Endothelial cell of umbilical vein (primary cell): ENCODE measurements at regions not wholly inside any gene's neighbourhood (a gene's known extent, or its start where the extent isn't known, plus 50 kb on each side); places are given as distances from the start of the nearest gene placed in this dataset.

Experiments
- BruUV-seq: library from RNA; stranded (reverse); fragments of 400-500 nt; replicated peaks from 2 replicates; lab custom pipeline; 2021; lab: Mats Ljungman, UMichigan
- CTCF ChIA-PET: fragments of 300-600, 350-600 bp; sonication (Branson Sonifier 250); formaldehyde crosslinking; loops from one replicate; lab custom pipeline; 2021; ENCODE audit warnings: antibody characterized with exemption, inconsistent platforms; lab: Charles Lee
- POLR2A ChIA-PET: fragments of 300-600, 350-600 bp; sonication (Branson Sonifier 250); formaldehyde crosslinking; loops from one replicate; lab custom pipeline; 2021; ENCODE audit warnings: antibody characterized with exemption, inconsistent platforms; lab: Charles Lee
- DNase-seq: peaks from one replicate; pipeline ENCODE4 v3.0.0-alpha.2; 2011; ENCODE audit warnings: low read depth, low spot score
- FAIRE-seq: peaks from 2 replicates; lab custom pipeline; 2011; peaks lifted over from hg19 to GRCh38; lab: Jason Lieb, UNC
- H2AFZ ChIP-seq: 2 replicates; pipeline ENCODE4 v1.6.0; 2012; ENCODE audit warnings: low read depth, low read length, control low read depth, inconsistent platforms
- H3K27ac ChIP-seq: 2 replicates; pipeline ENCODE4 v1.5.1; 2011; ENCODE audit warnings: low read depth, mild to moderate bottlenecking, control low read depth, low read length, moderate library complexity; ENCODE audit not compliant: insufficient read depth
- H3K27me3 ChIP-seq, 2 experiments: 2 replicates each; pipeline versions ENCODE4 v1.6.0 to v1.6.1; 2011; ENCODE audit warnings: low read length in 2 of 2, mixed read lengths in 1 of 2; ENCODE audit not compliant: control insufficient read depth in 2 of 2, insufficient read depth in 2 of 2
- H3K36me3 ChIP-seq, 2 experiments: 2 replicates in 1 of 2; 3 replicates in 1 of 2; pipeline ENCODE4 v1.5.1; 2011; ENCODE audit warnings: low read length in 2 of 2, mild to moderate bottlenecking in 1 of 2, moderate library complexity in 1 of 2; ENCODE audit not compliant: control insufficient read depth in 2 of 2, insufficient read depth in 2 of 2; ENCODE audit errors: extremely low read depth in 1 of 2
- H3K4me1 ChIP-seq: 3 replicates; pipeline ENCODE4 v1.5.1; 2011; ENCODE audit warnings: mild to moderate bottlenecking, low read length; ENCODE audit not compliant: control insufficient read depth, insufficient read depth; ENCODE audit errors: extremely low read depth
- H3K4me2 ChIP-seq: 2 replicates; pipeline ENCODE4 v1.6.1; 2011; ENCODE audit warnings: low read length, control low read depth, mixed read lengths; ENCODE audit not compliant: insufficient read depth
- H3K4me3 ChIP-seq, 3 experiments: fragments of 200-600 bp in 1 of 3; sonication (generic), shearing (Covaris generic) in 1 of 3; replicated peaks in 1 of 3; 2 replicates each; pipeline ENCODE4 v1.5.1; 2011 to 2016; ENCODE audit warnings: control low read depth in 3 of 3, low read length in 3 of 3, mild to moderate bottlenecking in 2 of 3, inconsistent platforms in 1 of 3, low read depth in 1 of 3, moderate library complexity in 1 of 3; ENCODE audit not compliant: insufficient read depth in 1 of 3
- H3K79me2 ChIP-seq: 2 replicates; pipeline ENCODE4 v1.6.0; 2012; ENCODE audit warnings: low read length, inconsistent platforms; ENCODE audit not compliant: control insufficient read depth, insufficient read depth
- H3K9ac ChIP-seq: replicated peaks from 2 replicates; pipeline ENCODE3; 2011; ENCODE audit warnings: low read length, control low read depth; ENCODE audit not compliant: insufficient read depth; ENCODE audit errors: extremely low read depth
- H3K9me1 ChIP-seq: replicated peaks from 3 replicates; pipeline ENCODE4 v1.6.0; 2011; ENCODE audit warnings: mild to moderate bottlenecking, low read length; ENCODE audit not compliant: control insufficient read depth, insufficient read depth; ENCODE audit errors: extremely low read depth
- H3K9me3 ChIP-seq: replicated peaks from 2 replicates; pipeline ENCODE4 v1.5.1; 2012; ENCODE audit warnings: low read length, inconsistent platforms; ENCODE audit not compliant: control insufficient read depth, insufficient read depth
- H4K20me1 ChIP-seq: replicated peaks from 2 replicates; pipeline ENCODE3; 2011; ENCODE audit warnings: mild to moderate bottlenecking, low read length; ENCODE audit not compliant: control insufficient read depth, insufficient read depth; ENCODE audit errors: extremely low read depth
- CTCF ChIP-seq, 2 donors: IDR thresholded peaks; 1 replicate in 1 of 2; 2 replicates in 1 of 2; pipeline ENCODE4 v1.5.1; 2011; ENCODE audit warnings: low read length in 2 of 2, mild to moderate bottlenecking in 2 of 2, moderate library complexity in 2 of 2, control low read depth in 1 of 2, inconsistent platforms in 1 of 2, low read depth in 1 of 2; ENCODE audit not compliant: insufficient read depth in 1 of 2; ENCODE audit errors: extremely low read depth in 1 of 2
- EZH2 ChIP-seq: IDR thresholded peaks from 2 replicates; pipeline ENCODE4 v1.6.1; 2012; ENCODE audit warnings: borderline replicate concordance, low read depth, mild to moderate bottlenecking, moderate library complexity, low read length, inconsistent platforms; ENCODE audit not compliant: severe bottlenecking
- FOS ChIP-seq: IDR thresholded peaks from 2 replicates; pipeline ENCODE4 v1.6.1; 2011; ENCODE audit warnings: mild to moderate bottlenecking, low read length, moderate library complexity, borderline replicate concordance; ENCODE audit not compliant: insufficient read depth
- GATA2 ChIP-seq: IDR thresholded peaks from 2 replicates; pipeline ENCODE4 v1.7.0; 2011; ENCODE audit warnings: low read depth, mild to moderate bottlenecking, moderate library complexity, mixed read lengths, low read length; ENCODE audit not compliant: insufficient read length, insufficient read depth
- JUN ChIP-seq: IDR thresholded peaks from 2 replicates; pipeline ENCODE4 v1.6.1; 2011; ENCODE audit warnings: borderline replicate concordance, low read depth; ENCODE audit not compliant: insufficient read length, insufficient read depth
- MAX ChIP-seq: IDR thresholded peaks from 2 replicates; pipeline ENCODE4 v1.6.1; 2011; ENCODE audit not compliant: insufficient read depth, insufficient read length
- MYC ChIP-seq: IDR thresholded peaks from one replicate; pipeline ENCODE4 v1.6.1; 2011; ENCODE audit warnings: mild to moderate bottlenecking, low read depth, low read length
- POLR2A ChIP-seq: IDR thresholded peaks from 2 replicates; pipeline ENCODE4 v1.6.1; 2012; ENCODE audit warnings: low read depth, mild to moderate bottlenecking, control low read depth, low read length
- POLR2AphosphoS5 ChIP-seq: IDR thresholded peaks from 2 replicates; pipeline ENCODE4 v1.6.1; 2012; ENCODE audit warnings: low read depth, mild to moderate bottlenecking, control low read depth, low read length, moderate library complexity; ENCODE audit not compliant: insufficient read depth
- dilution Hi-C: fragments of 300-500 bp; cut with MboI; formaldehyde crosslinking; loops from one replicate; pipeline ENCODE4 v1.15.0; 2019; ENCODE audit warnings: low sequenced_read_pairs; ENCODE audit not compliant: extremely low pct_ligation_motif_present
- intact Hi-C: fragments of 100-400 bp; cut with micrococcal nuclease; formaldehyde crosslinking; loops from one replicate; pipeline ENCODE4 v1.10.0; 2022

GRCh38 chr10:70966646-70967553 lies 78.5 kb upstream of the PCBD1 start:
- H3K79me2 ChIP-seq, result no peaks in the 10 kb centered on the region
- CTCF ChIA-PET, result no interaction called here
- H3K4me1 ChIP-seq, result no peaks in the 10 kb centered on the region
- H3K4me3 ChIP-seq, result no peak overlapping the region
- TF ChIP-seq POLR2AphosphoS5 (no peak), EZH2 (no peak), CTCF (IDR thresholded peaks at IDR 0.05; ENCODE audit: extremely low read depth in 1 of 2, insufficient read depth in 1 of 2, low read depth in 1 of 2, low read length in 2 of 2) (no peak), POLR2A (no peak), GATA2 (no peak), JUN (no peak), MAX (no peak), MYC (no peak), FOS (no peak)
- no peaks in the 10 kb centered on the region for H3K36me3 ChIP-seq
- FAIRE-seq (no peak), DNase-seq (no peak)
- no peak overlapping the region for H2AFZ ChIP-seq
- peaks cover 4 to 7% of the 10 kb centered on the region in 2 experiments for H3K27me3 ChIP-seq
- H3K9me1 ChIP-seq, result no peaks in the 10 kb centered on the region
- no peaks in the 10 kb centered on the region for H4K20me1 ChIP-seq
- dilution Hi-C loops (no loop called here), intact Hi-C loops (no loop called here)
- no peak overlapping the region for H3K27ac ChIP-seq
- POLR2A ChIA-PET, result no interaction called here
- H3K9me3 ChIP-seq, result no peaks in the 10 kb centered on the region
- H3K9ac ChIP-seq, result no peak overlapping the region
- no TSS peak for BruUV-seq
- H3K4me2 ChIP-seq, result no peak overlapping the region
